HG02588 (cell line): ENCODE measurements at regions not wholly inside any gene's neighbourhood (a gene's known extent, or its start where the extent isn't known, plus 50 kb on each side); places are given as distances from the start of the nearest gene placed in this dataset.
"Not testable (repeated sequence)": the region's sequence is repeated elsewhere in the genome, so short reads cannot be mapped to it uniquely, and the experiment has no call there.

ENCODE experiments used
- ATAC-seq: cut with Tn5 transposase; IDR thresholded peaks from one replicate; pipeline ENCODE4 v1.9.1; 2021; ENCODE audit warnings: mild to moderate bottlenecking, moderate library complexity; ENCODE audit not compliant: unreplicated experiment

GRCh38 chr20:11162026-11162775 is 488.4 kb upstream of the JAG1 start:
- ATAC-seq: no peak

DNA sequence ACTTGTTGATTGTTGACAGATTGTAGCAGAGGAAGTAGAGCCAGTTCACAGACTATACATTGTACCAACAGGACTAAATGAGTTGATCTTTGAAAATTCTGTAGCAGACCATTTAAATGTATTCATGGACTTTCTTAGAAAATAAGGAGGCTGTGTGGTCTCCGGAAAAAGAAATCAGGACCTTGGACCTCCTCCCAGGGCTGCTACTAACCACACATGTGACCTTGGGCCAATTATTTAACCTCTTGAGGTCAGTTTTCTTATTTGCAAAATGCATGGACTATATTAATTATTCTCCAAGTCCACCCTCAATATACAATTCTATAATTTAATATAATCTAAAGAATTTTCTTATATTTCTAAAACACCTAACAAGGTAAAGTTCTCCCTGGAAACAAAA is 492.0 kb upstream of the JAG1 start:
- no peak for ATAC-seq

- no peak for ATAC-seq
Observed at GRCh38 chr20:11166712-11167111, 492.9 kb upstream of the JAG1 start.

DNA sequence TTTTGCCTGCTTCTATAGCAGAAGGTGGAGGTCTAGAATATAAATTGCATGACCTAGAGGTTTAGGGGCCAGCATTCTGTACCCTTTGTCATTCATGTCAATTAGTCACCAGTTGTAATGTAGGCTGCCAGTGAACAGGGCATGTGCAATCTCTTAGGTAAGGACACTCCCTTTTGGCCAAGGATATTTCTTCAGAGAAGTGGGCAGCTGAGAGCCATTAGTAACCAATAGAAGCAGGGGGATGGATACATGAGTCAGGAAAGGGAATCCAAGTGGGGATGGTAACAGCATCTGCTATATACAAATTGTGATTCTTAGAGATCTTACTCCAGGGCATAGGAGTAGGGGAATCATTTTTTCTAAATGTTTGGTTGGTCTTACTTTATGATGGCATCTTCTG is 494.2 kb upstream of the JAG1 start:
- ATAC-seq: no peak

GRCh38 chr20:11170025-11170424 is 496.2 kb upstream of the JAG1 start:
- ATAC-seq: no peak

DNA sequence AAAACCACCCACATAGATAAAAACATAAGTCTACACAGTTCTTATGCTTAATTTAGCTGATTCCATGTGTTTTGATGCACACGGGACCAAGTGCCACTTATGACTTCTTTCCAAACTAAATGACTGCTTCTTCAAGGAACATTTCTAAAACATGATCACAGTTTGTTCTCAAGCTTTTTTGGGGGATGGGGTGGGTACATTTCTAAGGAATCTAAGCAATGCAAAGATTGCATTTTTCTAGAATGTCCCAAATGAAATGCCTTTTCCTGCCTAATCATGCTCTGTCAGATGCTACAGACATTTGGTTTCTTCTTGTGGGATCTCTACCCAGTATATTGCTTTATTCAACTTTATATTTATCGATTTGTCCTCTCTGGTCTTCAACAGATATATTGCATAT is 496.8 kb upstream of the JAG1 start:
- ATAC-seq: no peak

DNA sequence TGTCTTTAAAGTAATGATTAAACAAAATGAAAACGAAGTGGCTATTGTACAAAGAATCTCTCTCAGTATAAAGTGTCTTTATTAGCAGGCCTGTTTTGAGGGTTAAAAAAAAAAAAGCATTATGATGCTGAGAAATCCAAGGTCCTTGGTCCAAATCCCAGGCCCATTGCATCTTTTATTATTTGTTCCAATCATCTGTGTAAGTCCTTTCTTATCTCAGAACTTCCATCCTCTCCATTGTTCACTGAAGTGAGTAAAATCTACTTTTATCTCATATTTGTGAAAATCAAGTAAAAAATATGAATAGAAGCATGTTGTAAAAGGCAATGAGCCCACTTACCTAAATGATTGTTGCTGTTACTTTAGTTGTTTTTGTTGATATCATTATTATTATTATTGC is 499.1 kb upstream of the JAG1 start:
- ATAC-seq: no peak

- ATAC-seq: no peak
Observed at GRCh38 chr20:11173916-11174315, 500.1 kb upstream of the JAG1 start.

GRCh38 chr20:11174861-11175260 is 501.1 kb upstream of the JAG1 start:
- ATAC-seq: no peak

GRCh38 chr20:11176431-11176830 is 502.6 kb upstream of the JAG1 start:
- ATAC-seq: no peak

DNA sequence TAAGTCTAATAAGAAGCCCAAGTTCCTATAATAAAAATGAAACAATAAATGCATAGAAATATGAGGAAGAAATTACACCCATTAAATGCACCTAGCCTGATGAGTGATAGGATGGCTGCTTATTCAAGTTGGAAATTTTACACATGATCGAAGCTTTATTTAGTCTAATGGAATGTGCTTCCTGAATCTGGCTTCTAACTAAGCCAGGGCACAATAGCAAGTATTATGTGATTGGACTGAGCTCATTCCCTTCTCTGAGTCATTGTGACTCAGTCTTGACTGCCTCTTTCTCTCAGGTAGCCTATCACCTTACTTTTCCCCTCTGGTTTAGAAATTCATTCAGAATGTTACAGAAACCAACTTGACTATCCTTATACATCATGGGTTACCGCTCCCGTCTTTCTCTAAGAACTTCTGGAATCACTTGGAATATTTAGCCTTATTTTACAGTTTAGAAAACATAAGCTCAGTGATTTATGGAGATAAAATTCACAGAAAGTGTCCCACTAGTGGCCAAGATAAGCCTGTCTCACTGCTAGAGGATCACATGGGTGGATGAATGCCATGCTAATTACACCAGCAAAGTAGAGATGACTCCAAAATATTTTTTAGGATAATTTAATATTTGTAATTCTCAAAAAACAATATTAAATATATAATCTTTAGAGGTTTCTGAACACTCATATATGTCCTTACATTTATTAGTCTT is 505.3 kb upstream of the JAG1 start:
- no peak for ATAC-seq

DNA sequence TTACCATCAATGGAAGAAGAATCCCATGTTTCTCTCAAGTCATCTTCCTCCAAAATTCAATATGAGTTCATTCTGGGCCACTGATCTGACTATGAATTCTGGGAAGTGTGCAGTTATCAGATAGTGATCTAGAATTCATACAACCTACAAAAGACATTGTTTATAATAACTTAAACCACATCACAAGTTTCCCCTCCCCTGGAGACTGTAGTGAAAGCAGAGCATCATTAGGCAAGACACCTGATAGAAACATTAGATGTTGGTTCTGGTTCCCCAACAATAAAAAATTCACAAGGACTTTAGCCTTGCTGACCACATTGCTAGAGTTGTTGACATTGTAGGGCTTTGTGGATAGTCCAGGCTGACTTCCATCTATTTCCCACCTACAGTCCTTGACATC is 506.4 kb upstream of the JAG1 start:
- ATAC-seq: no peak

DNA sequence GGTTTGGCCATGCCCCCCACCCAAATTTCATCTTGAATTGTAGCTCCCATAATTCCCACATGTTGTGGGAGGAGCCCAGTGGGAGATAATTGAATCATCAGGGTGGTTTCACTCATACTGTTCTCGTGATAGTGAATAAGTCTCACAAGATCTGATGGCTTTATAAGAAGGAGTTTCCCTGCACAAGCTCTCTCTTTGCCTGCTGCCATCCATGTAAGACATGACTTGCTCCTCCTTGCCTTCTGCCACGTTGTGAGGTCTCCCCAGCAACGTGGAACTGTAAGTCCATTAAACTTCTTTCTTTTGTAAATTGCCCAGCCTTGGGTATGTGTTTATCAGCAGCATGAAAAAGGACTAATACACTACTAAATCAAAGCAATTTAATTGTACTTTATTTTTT is 507.3 kb upstream of the JAG1 start:
- not testable (repeated sequence) for ATAC-seq

- ATAC-seq: no peak
Observed at GRCh38 chr20:11181966-11182365, 508.2 kb upstream of the JAG1 start.

DNA sequence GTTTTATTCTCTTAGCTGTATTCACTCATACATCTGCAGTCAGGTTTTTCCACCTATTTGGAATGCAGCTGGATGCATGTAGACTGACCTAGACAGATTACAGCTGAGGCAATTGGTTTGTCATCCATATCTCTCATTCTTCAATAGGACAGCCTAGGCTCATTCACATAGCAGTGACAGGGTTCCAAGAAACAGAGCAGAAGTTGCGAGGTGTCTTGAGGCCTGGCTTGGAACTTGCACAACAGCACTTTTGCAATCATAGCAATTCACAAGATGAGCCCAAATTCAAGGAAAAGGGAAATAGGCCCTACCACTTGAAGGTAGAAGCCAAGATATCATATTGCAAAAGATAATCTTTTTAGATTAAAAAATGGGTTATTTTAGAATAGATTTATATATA is 508.9 kb upstream of the JAG1 start:
- ATAC-seq: no peak

- ATAC-seq: no peak
Observed at GRCh38 chr20:11186301-11187008, 512.7 kb upstream of the JAG1 start.

DNA sequence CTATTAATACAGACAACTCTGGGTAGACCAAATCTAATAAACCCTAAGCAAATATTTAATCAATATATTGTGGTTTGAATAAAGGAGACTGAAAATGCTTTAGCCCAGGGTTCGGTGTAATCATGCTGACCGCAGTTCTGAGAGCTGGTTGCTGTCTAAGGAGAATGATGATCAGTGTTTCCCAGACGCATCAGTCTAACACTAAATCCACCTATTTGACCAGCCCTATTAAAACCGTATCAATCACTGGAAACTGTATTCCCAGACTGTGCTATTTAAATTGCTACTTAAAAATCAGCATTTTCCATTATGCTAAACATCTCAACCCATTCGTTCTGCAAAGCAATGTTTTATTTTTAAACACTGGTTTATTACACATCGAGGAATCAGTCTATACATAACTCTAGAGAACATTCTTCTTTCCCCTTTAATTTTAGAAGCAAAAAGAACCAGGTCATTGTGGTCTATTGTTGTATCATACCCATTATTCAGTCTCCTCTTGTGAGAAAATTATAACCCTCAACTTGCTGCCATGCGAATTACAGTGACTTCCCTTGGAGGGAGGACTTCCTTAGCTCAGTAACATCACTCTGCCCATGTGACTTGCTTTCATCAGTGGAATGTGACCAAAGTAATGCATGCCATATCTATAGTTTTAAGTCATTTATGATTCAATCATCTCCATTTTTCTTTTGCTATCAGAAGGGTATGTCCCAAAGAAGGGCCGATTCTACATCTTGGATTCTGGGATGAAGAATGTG is 515.2 kb upstream of the JAG1 start:
- ATAC-seq: no peak

DNA sequence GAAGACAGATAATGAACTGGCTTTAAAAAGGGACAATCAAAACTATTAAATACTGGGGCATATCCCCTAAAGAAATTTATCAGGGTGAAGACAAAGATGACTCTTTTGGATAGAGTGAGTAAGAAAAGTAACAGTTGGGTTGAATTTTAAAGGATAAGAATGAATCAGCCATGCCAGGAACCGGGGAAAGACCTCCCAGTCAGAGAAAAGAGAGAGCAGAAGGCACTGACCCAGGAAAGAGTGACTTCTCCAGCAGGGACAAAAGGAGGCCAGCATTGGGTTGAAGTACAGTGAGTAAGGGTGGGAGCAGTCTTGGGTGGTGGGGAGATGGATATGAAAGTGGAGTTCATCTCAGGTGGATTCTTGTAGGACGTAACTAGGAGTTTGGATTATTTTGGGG is 516.9 kb upstream of the JAG1 start:
- no peak for ATAC-seq

- ATAC-seq: no peak
Observed at GRCh38 chr20:11192106-11192505, 518.3 kb upstream of the JAG1 start.

DNA sequence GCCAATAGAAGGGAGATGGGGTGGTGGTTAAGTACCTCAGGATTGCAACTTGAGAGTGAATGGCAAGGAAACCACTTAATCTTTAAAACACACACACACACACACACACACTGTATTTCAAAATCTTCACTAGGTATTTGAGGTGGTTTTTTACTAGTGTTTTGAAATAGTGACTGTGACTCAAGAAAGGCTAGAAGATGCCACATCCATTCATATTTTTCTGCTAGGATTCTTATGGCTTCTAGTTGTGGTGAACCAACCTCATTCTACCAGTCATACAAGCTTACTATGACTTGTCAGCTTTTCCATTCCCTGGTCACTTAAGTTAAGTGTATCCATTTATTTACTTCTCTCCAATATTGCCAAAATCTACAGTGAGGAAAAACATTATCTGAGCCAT is 519.4 kb upstream of the JAG1 start:
- no peak for ATAC-seq

- ATAC-seq: no peak
Observed at GRCh38 chr20:11195169-11195568, 521.4 kb upstream of the JAG1 start.
